ENCODE measurements at regions not wholly inside any gene's neighbourhood (a gene's known extent, or its start where the extent isn't known, plus 50 kb on each side); places are given as distances from the start of the nearest gene placed in this dataset.

GRCh38 chr14:58770491-58770982 lies 132.8 kb downstream of the DACT1 start:
- Histone ChIP-seq H2AFZ (ENCODE audit: low read length) (no peak overlapping the region), H4K20me1 (ENCODE audit: insufficient read depth, low read length) (no peaks in the 10 kb centered on the region), H3K9me2 (ENCODE audit: insufficient read depth, low read length) (no peaks in the 10 kb centered on the region), H3K4me1 (ENCODE audit: insufficient read depth, low read length, poor library complexity, severe bottlenecking) (no peaks in the 10 kb centered on the region), H3K4me3 (ENCODE audit: low read depth, low read length, poor library complexity, severe bottlenecking) (no peak overlapping the region), H3K27ac (ENCODE audit: low read depth, low read length, poor library complexity, severe bottlenecking) (no peak overlapping the region), H3K4me2 (ENCODE audit: low read length) (no peak overlapping the region), H3K36me3 (ENCODE audit: insufficient read depth, low read length) (no peaks in the 10 kb centered on the region), H3K79me2 (ENCODE audit: insufficient read depth, low read depth, low read length) (no peaks in the 10 kb centered on the region), H3K9me3 (ENCODE audit: low read length) (no peaks in the 10 kb centered on the region)
- no TSS peak for BruUV-seq (replicated peaks)
- intact Hi-C loops (cut with micrococcal nuclease; ENCODE audit: unreplicated experiment): no loop called here
- POLR2A ChIA-PET: interaction anchor here (0.7 kb wide), 1 partner anchor 254 kb away, joined by 3 read pairs; no protein-coding TSS in a partner anchor
- CTCF ChIA-PET (ENCODE audit: unreplicated experiment): no interaction called here
- DNase-seq (ENCODE audit: low spot score): no peak
- no peak for TF ChIP-seq EZH2phosphoT487 (IDR thresholded peaks at IDR 0.05; ENCODE audit: borderline replicate concordance, low read depth, low read length)
- TF ChIP-seq, protein P1, sequence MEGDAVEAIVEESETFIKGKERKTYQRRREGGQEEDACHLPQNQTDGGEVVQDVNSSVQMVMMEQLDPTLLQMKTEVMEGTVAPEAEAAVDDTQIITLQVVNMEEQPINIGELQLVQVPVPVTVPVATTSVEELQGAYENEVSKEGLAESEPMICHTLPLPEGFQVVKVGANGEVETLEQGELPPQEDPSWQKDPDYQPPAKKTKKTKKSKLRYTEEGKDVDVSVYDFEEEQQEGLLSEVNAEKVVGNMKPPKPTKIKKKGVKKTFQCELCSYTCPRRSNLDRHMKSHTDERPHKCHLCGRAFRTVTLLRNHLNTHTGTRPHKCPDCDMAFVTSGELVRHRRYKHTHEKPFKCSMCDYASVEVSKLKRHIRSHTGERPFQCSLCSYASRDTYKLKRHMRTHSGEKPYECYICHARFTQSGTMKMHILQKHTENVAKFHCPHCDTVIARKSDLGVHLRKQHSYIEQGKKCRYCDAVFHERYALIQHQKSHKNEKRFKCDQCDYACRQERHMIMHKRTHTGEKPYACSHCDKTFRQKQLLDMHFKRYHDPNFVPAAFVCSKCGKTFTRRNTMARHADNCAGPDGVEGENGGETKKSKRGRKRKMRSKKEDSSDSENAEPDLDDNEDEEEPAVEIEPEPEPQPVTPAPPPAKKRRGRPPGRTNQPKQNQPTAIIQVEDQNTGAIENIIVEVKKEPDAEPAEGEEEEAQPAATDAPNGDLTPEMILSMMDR (conservative IDR thresholded peaks at IDR 0.05; ENCODE audit: low read length): no peak

DNA sequence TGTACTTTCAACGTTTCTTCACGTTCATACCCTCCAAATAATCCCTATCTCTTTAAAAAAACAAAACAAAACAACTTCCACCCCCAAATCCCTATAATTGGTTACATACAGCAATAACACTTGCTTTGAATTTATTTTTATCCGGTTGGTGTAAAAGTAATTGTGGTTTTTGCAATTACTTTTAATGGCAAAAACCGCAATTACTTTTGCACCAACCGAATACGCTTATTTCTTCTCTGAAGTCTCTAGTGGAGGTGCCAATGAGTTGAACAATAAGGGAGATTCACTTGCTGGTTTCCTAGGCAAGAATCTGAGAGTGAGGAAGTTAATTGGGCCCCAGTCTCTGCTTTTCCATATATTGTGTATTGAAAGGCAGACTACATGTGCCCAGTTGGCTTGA lies 133.3 kb downstream of the DACT1 start:
- DNase-seq (ENCODE audit: low spot score): no peak
- POLR2A ChIA-PET: interaction anchor here (0.7 kb wide), 1 partner anchor 254 kb away, joined by 3 read pairs; no protein-coding TSS in a partner anchor
- BruUV-seq (replicated peaks): no TSS peak
- Histone ChIP-seq H3K4me3 (ENCODE audit: low read depth, low read length, poor library complexity, severe bottlenecking) (no peak overlapping the region), H3K9me3 (ENCODE audit: low read length) (no peaks in the 10 kb centered on the region), H4K20me1 (ENCODE audit: insufficient read depth, low read length) (no peaks in the 10 kb centered on the region), H3K27ac (ENCODE audit: low read depth, low read length, poor library complexity, severe bottlenecking) (no peak overlapping the region), H3K9me2 (ENCODE audit: insufficient read depth, low read length) (no peaks in the 10 kb centered on the region), H3K79me2 (ENCODE audit: insufficient read depth, low read depth, low read length) (no peaks in the 10 kb centered on the region), H3K4me1 (ENCODE audit: insufficient read depth, low read length, poor library complexity, severe bottlenecking) (no peaks in the 10 kb centered on the region), H3K36me3 (ENCODE audit: insufficient read depth, low read length) (no peaks in the 10 kb centered on the region), H3K4me2 (ENCODE audit: low read length) (no peak overlapping the region), H2AFZ (ENCODE audit: low read length) (no peak overlapping the region)
- CTCF ChIA-PET (ENCODE audit: unreplicated experiment): no interaction called here
- TF ChIP-seq, protein P1 (conservative IDR thresholded peaks at IDR 0.05; ENCODE audit: low read length): no peak
- TF ChIP-seq EZH2phosphoT487 (IDR thresholded peaks at IDR 0.05; ENCODE audit: borderline replicate concordance, low read depth, low read length): no peak
- intact Hi-C loops (cut with micrococcal nuclease; ENCODE audit: unreplicated experiment): no loop called here

DNA sequence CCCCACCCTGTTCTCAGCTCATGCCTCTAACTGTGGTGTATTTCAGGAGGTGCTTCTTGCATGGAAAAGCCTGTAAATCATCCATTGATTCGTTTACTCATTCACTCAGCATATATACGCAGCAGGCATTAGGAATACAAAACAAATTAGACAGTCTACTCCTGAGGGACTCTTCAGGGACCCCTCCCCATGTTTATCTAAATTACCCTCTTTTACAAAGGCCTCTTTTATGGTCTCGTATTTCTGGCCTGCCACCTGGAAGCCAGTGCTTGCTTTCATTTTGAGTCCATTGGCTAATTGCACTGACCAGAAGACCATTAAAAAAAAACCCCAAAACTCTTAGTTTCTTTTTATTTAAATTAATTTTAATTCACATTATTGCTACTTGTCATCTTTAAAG lies 134.4 kb downstream of the DACT1 start:
- no peaks in the 10 kb centered on the region for H4K20me1 ChIP-seq (ENCODE audit: insufficient read depth, low read length)
- no peaks in the 10 kb centered on the region for H3K36me3 ChIP-seq (ENCODE audit: insufficient read depth, low read length)
- CTCF ChIA-PET (ENCODE audit: unreplicated experiment): no interaction called here
- BruUV-seq (replicated peaks): no TSS peak
- TF ChIP-seq, protein P1 (conservative IDR thresholded peaks at IDR 0.05; ENCODE audit: low read length): no peak
- no peak for TF ChIP-seq EZH2phosphoT487 (IDR thresholded peaks at IDR 0.05; ENCODE audit: borderline replicate concordance, low read depth, low read length)
- H3K79me2 ChIP-seq (ENCODE audit: insufficient read depth, low read depth, low read length): no peaks in the 10 kb centered on the region
- no peak overlapping the region for H3K27ac ChIP-seq (ENCODE audit: low read depth, low read length, poor library complexity, severe bottlenecking)
- no peak for DNase-seq (ENCODE audit: low spot score)
- no peaks in the 10 kb centered on the region for H3K9me3 ChIP-seq (ENCODE audit: low read length)
- intact Hi-C loops (cut with micrococcal nuclease; ENCODE audit: unreplicated experiment): no loop called here
- H3K4me1 ChIP-seq (ENCODE audit: insufficient read depth, low read length, poor library complexity, severe bottlenecking): no peaks in the 10 kb centered on the region
- no peak overlapping the region for H3K4me2 ChIP-seq (ENCODE audit: low read length)
- H2AFZ ChIP-seq (ENCODE audit: low read length): no peak overlapping the region
- no peaks in the 10 kb centered on the region for H3K9me2 ChIP-seq (ENCODE audit: insufficient read depth, low read length)
- POLR2A ChIA-PET: no interaction called here
- H3K4me3 ChIP-seq (ENCODE audit: low read depth, low read length, poor library complexity, severe bottlenecking): no peak overlapping the region

All from OCI-LY7 (cell line).